ENCODE measurements at regions not wholly inside any gene's neighbourhood (a gene's known extent, or its start where the extent isn't known, plus 50 kb on each side); places are given as distances from the start of the nearest gene placed in this dataset.

- no peak for TF ChIP-seq CTCF (IDR thresholded peaks at IDR 0.05; ENCODE audit: poor library complexity)
- no peak for TF ChIP-seq EZH2phosphoT487 (IDR thresholded peaks at IDR 0.05; ENCODE audit: low read depth, severe bottlenecking, unreplicated experiment)
- no peak for TF ChIP-seq EZH2 (IDR thresholded peaks at IDR 0.05; ENCODE audit: borderline replicate concordance)
Observed at GRCh38 chr13:104387510-104387909, 1321.3 kb upstream of the SLC10A2 start.

Measured in hepatocyte (in vitro differentiated cells).